HG03196 (cell line): ENCODE measurements at regions not wholly inside any gene's neighbourhood (a gene's known extent, or its start where the extent isn't known, plus 50 kb on each side); places are given as distances from the start of the nearest gene placed in this dataset.
"Not testable (repeated sequence)": the region's sequence is repeated elsewhere in the genome, so short reads cannot be mapped to it uniquely, and the experiment has no call there.

ENCODE experiments used
- ATAC-seq: cut with Tn5 transposase; IDR thresholded peaks from one replicate; pipeline ENCODE4 v1.9.1; 2021; ENCODE audit not compliant: unreplicated experiment

GRCh38 chr5:62082370-62082801 lies 223.6 kb upstream of the KIF2A start:
- no peak for ATAC-seq

GRCh38 chr5:62083247-62083646 lies 222.8 kb upstream of the KIF2A start:
- ATAC-seq = no peak

GRCh38 chr5:62083661-62084060 lies 222.3 kb upstream of the KIF2A start:
- no peak for ATAC-seq

- no peak for ATAC-seq
These were observed 221.6 kb upstream of the KIF2A start for GRCh38 chr5:62084391-62084790.

- ATAC-seq = no peak
These were observed 215.1 kb upstream of the KIF2A start for GRCh38 chr5:62090953-62091352.

- no peak for ATAC-seq
These were observed 212.6 kb upstream of the KIF2A start for GRCh38 chr5:62093411-62093810.

GRCh38 chr5:62093976-62094375 lies 212.0 kb upstream of the KIF2A start:
- no peak for ATAC-seq

- ATAC-seq = no peak
These were observed 208.6 kb upstream of the KIF2A start for GRCh38 chr5:62097361-62097760.

GRCh38 chr5:62100201-62100600 lies 205.8 kb upstream of the KIF2A start:
- ATAC-seq = no peak

GRCh38 chr5:62103863-62104262 lies 202.1 kb upstream of the KIF2A start:
- ATAC-seq = not testable (repeated sequence)

GRCh38 chr5:62111428-62111827 lies 194.6 kb upstream of the KIF2A start:
- ATAC-seq = no peak

- ATAC-seq = no peak
These were observed 193.2 kb upstream of the KIF2A start for GRCh38 chr5:62112689-62113228.

- ATAC-seq = no peak
These were observed 191.0 kb upstream of the KIF2A start for GRCh38 chr5:62115014-62115413.

- ATAC-seq = no peak
These were observed 181.7 kb upstream of the KIF2A start for GRCh38 chr5:62124266-62124665.

- no peak for ATAC-seq
These were observed 179.9 kb upstream of the KIF2A start for GRCh38 chr5:62126090-62126489.

GRCh38 chr5:62127098-62127736 lies 178.8 kb upstream of the KIF2A start:
- ATAC-seq = no peak

- no peak for ATAC-seq
These were observed 175.9 kb upstream of the KIF2A start for GRCh38 chr5:62130107-62130506.

GRCh38 chr5:62132276-62132675 lies 173.7 kb upstream of the KIF2A start:
- no peak for ATAC-seq

- ATAC-seq = no peak
These were observed 172.6 kb upstream of the KIF2A start for GRCh38 chr5:62133426-62133825.

- ATAC-seq = no peak
These were observed 171.2 kb upstream of the KIF2A start for GRCh38 chr5:62134811-62135210.

GRCh38 chr5:62137628-62138027 lies 168.4 kb upstream of the KIF2A start:
- no peak for ATAC-seq

- ATAC-seq = no peak
These were observed 167.4 kb upstream of the KIF2A start for GRCh38 chr5:62138607-62139006.

GRCh38 chr5:62139741-62140140 lies 166.3 kb upstream of the KIF2A start:
- no peak for ATAC-seq
